GM12872 (cell line): ENCODE measurements at regions not wholly inside any gene's neighbourhood (a gene's known extent, or its start where the extent isn't known, plus 50 kb on each side); places are given as distances from the start of the nearest gene placed in this dataset.

ENCODE experiments used
- TF ChIP-seq, protein P1 (sequence below): IDR thresholded peaks from 3 replicates; pipeline ENCODE4 v1.5.1; 2011; ENCODE audit warnings: low read depth, mild to moderate bottlenecking, low read length, moderate library complexity; ENCODE audit not compliant: insufficient read depth

- TF ChIP-seq, protein P1, sequence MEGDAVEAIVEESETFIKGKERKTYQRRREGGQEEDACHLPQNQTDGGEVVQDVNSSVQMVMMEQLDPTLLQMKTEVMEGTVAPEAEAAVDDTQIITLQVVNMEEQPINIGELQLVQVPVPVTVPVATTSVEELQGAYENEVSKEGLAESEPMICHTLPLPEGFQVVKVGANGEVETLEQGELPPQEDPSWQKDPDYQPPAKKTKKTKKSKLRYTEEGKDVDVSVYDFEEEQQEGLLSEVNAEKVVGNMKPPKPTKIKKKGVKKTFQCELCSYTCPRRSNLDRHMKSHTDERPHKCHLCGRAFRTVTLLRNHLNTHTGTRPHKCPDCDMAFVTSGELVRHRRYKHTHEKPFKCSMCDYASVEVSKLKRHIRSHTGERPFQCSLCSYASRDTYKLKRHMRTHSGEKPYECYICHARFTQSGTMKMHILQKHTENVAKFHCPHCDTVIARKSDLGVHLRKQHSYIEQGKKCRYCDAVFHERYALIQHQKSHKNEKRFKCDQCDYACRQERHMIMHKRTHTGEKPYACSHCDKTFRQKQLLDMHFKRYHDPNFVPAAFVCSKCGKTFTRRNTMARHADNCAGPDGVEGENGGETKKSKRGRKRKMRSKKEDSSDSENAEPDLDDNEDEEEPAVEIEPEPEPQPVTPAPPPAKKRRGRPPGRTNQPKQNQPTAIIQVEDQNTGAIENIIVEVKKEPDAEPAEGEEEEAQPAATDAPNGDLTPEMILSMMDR = no peak
Observed at GRCh38 chr18:75815767-75816166, 388.3 kb upstream of the SMIM21 start.

GRCh38 chr18:75812761-75813160 lies 385.3 kb upstream of the SMIM21 start:
- TF ChIP-seq, protein P1 = no peak

- TF ChIP-seq, protein P1 = no peak
Observed at GRCh38 chr18:75810961-75811551, 383.6 kb upstream of the SMIM21 start.

DNA sequence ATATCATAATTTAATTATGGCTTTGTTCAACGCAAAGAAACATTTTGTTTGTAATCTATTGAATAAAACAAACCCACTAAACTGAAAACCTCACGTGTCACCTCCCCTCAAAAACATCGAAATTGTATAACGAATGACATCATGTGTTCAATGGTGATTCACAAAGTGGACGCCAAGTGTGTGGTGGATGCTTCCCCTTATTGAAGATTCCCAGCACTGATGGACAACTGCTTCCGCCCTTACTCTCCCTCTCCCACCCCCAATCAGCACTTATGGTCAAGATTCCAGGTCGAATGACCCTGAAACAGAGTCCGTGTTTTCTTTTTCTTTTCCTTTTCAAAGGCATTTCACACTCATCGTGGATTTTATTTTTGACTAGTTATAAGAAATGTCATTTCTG lies 383.0 kb upstream of the SMIM21 start:
- TF ChIP-seq, protein P1 = no peak

DNA sequence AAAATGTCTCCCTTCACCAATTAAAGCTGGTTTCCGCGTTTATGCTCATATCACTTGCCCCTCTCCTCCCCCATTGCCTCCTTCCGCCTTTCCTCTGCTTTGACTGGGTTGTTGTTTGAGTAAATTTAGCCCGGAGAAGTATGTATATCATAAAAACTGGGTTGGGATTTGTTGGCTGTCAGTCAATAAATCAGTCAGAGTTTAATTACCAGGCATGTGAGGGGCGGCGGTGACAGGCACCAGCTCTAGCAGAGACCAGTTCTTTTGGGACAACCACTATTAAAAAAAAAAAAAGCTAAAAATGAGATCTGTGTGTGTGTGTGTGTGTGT lies 382.4 kb upstream of the SMIM21 start:
- TF ChIP-seq, protein P1 = no peak

GRCh38 chr18:75809151-75809925 lies 381.8 kb upstream of the SMIM21 start:
- TF ChIP-seq, protein P1 = no peak

- TF ChIP-seq, protein P1 = no peak
Observed at GRCh38 chr18:75805265-75805664, 377.8 kb upstream of the SMIM21 start.
